Karpas-422 (cell line): ENCODE measurements at regions not wholly inside any gene's neighbourhood (a gene's known extent, or its start where the extent isn't known, plus 50 kb on each side); places are given as distances from the start of the nearest gene placed in this dataset.

Source experiments
- DNase-seq: peaks from one replicate; pipeline ENCODE4 v3.0.0-alpha.2; 2015
- H2AFZ ChIP-seq: fragments of 200-600 bp; sonication (generic); 2 replicates; pipeline ENCODE4 v1.6.1; 2014; ENCODE audit warnings: antibody characterized with exemption, low read length, mixed read lengths
- H3K27ac ChIP-seq: fragments of 200-600 bp; sonication (generic); 2 replicates; pipeline ENCODE4 v1.5.1; 2014; ENCODE audit warnings: mild to moderate bottlenecking, low read length, moderate library complexity
- H3K27me3 ChIP-seq: fragments of 200-600 bp; sonication (generic); 2 replicates; pipeline ENCODE4 v1.6.1; 2014; ENCODE audit warnings: low read length, mixed read lengths
- H3K36me3 ChIP-seq: fragments of 200-600 bp; sonication (generic); 2 replicates; pipeline ENCODE4 v1.6.1; 2014; ENCODE audit warnings: low read length, mixed read lengths; ENCODE audit not compliant: insufficient read depth
- H3K4me1 ChIP-seq: fragments of 200-600 bp; sonication (generic); 2 replicates; pipeline ENCODE4 v1.6.1; 2014; ENCODE audit warnings: mild to moderate bottlenecking, low read length, mixed read lengths
- H3K4me2 ChIP-seq: fragments of 200-600 bp; sonication (generic); 2 replicates; pipeline ENCODE4 v1.6.1; 2014; ENCODE audit warnings: low read length, low read depth, mild to moderate bottlenecking; ENCODE audit not compliant: poor library complexity, severe bottlenecking
- H3K4me3 ChIP-seq: fragments of 200-600 bp; sonication (generic); 2 replicates; pipeline ENCODE4 v1.5.1; 2014; ENCODE audit warnings: mild to moderate bottlenecking, antibody characterized with exemption, low read length, mixed read lengths
- H3K79me2 ChIP-seq: fragments of 200-600 bp; sonication (generic); 2 replicates; pipeline ENCODE4 v1.6.1; 2014; ENCODE audit warnings: mild to moderate bottlenecking, low read length, mixed read lengths
- H3K9ac ChIP-seq: fragments of 200-600 bp; sonication (generic); 2 replicates; pipeline ENCODE4 v1.6.0; 2014; ENCODE audit warnings: low read length
- H3K9me2 ChIP-seq: fragments of 200-600 bp; sonication (generic), shearing (Covaris generic); replicated peaks from 2 replicates; pipeline ENCODE4 v1.6.0; 2014; ENCODE audit warnings: mild to moderate bottlenecking, low read length, moderate library complexity; ENCODE audit not compliant: insufficient read depth
- H3K9me3 ChIP-seq: fragments of 300-700, 200-600 bp; sonication (generic); 2 replicates; pipeline ENCODE4 v1.6.1; 2014; ENCODE audit warnings: low read length, mixed read lengths
- H4K20me1 ChIP-seq: fragments of 200-600 bp; sonication (generic); 2 replicates; pipeline ENCODE4 v1.6.1; 2014; ENCODE audit warnings: mild to moderate bottlenecking, antibody characterized with exemption, low read length, low read depth; ENCODE audit not compliant: insufficient read depth

DNA sequence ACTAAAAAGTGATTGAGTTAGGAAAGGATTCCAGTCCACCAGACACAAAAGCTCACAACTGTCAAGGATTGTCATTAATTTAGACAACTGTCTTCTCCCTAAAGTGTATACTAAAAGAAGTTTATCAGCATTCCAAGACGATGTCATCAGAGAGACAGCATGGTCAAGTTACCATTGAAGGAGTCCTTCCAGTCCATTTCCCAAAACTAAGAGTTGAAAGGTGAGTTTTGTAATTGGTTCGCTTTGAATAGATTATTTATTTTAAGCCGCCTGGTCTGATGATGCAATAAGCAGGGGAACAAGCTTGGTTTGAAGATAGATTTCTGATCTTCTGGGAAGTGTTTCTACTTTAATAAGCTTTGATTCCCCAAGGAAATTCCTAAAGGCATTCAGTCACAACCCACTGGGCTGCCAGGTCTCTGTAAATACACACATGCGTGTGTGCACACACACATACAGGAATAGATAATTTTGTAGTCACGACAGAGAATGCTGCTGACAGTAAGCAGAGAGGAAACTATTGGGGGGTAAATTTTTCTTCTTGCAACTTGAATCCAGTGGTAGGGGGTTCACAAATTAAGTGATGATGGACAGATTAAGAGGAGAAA lies 234.8 kb downstream of the PIK3R1 start:
- no peak overlapping the region for H2AFZ ChIP-seq
- H3K4me1 ChIP-seq = no peaks in the 10 kb centered on the region
- H4K20me1 ChIP-seq = no peaks in the 10 kb centered on the region
- no peaks in the 10 kb centered on the region for H3K9me2 ChIP-seq
- no peak overlapping the region for H3K9ac ChIP-seq
- H3K27me3 ChIP-seq = no peaks in the 10 kb centered on the region
- no peak overlapping the region for H3K4me3 ChIP-seq
- no peak overlapping the region for H3K27ac ChIP-seq
- H3K9me3 ChIP-seq = no peaks in the 10 kb centered on the region
- H3K36me3 ChIP-seq = no peaks in the 10 kb centered on the region
- H3K79me2 ChIP-seq = no peaks in the 10 kb centered on the region
- H3K4me2 ChIP-seq = no peak overlapping the region
- no peak for DNase-seq

- no peak overlapping the region for H2AFZ ChIP-seq
- H3K27me3 ChIP-seq = no peaks in the 10 kb centered on the region
- no peak overlapping the region for H3K4me3 ChIP-seq
- H3K4me2 ChIP-seq = no peak overlapping the region
- no peak for DNase-seq
- no peaks in the 10 kb centered on the region for H3K79me2 ChIP-seq
- no peaks in the 10 kb centered on the region for H3K4me1 ChIP-seq
- H4K20me1 ChIP-seq = no peaks in the 10 kb centered on the region
- H3K9me3 ChIP-seq = no peaks in the 10 kb centered on the region
- H3K36me3 ChIP-seq = no peaks in the 10 kb centered on the region
- no peak overlapping the region for H3K9ac ChIP-seq
- H3K9me2 ChIP-seq = no peaks in the 10 kb centered on the region
- H3K27ac ChIP-seq = no peak overlapping the region
These were observed 236.7 kb downstream of the PIK3R1 start for GRCh38 chr5:68452286-68452685.

GRCh38 chr5:68454172-68454571 lies 238.6 kb downstream of the PIK3R1 start:
- no peaks in the 10 kb centered on the region for H3K36me3 ChIP-seq
- H3K4me3 ChIP-seq = no peak overlapping the region
- no peak overlapping the region for H2AFZ ChIP-seq
- H3K27ac ChIP-seq = no peak overlapping the region
- H3K79me2 ChIP-seq = no peaks in the 10 kb centered on the region
- no peak for DNase-seq
- H3K9me2 ChIP-seq = no peaks in the 10 kb centered on the region
- H4K20me1 ChIP-seq = no peaks in the 10 kb centered on the region
- H3K9ac ChIP-seq = no peak overlapping the region
- no peaks in the 10 kb centered on the region for H3K9me3 ChIP-seq
- no peaks in the 10 kb centered on the region for H3K27me3 ChIP-seq
- no peak overlapping the region for H3K4me2 ChIP-seq
- H3K4me1 ChIP-seq = no peaks in the 10 kb centered on the region

DNA sequence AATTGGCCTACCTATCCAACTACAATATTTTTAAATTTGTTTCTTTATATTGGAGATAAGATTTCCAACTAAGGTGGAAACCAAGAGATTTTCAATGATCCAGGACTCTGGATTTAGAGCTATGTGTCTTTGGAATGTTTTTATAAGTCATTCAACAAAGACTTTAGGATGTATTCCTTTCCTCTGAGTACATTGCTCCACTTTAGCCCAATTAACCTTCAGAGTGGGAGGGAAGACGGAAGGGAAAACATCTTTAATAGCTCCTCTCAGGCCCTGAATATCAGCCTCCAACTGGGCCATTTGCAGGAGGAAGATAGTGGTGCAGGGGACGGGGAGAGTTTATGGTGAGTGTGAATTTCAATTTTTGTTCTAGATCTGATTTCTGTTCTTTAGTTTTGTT lies 239.2 kb downstream of the PIK3R1 start:
- H3K4me2 ChIP-seq = no peak overlapping the region
- no peaks in the 10 kb centered on the region for H4K20me1 ChIP-seq
- H3K9me2 ChIP-seq = no peaks in the 10 kb centered on the region
- no peak overlapping the region for H3K9ac ChIP-seq
- H2AFZ ChIP-seq = no peak overlapping the region
- no peak for DNase-seq
- H3K27ac ChIP-seq = no peak overlapping the region
- H3K79me2 ChIP-seq = no peaks in the 10 kb centered on the region
- H3K4me3 ChIP-seq = no peak overlapping the region
- no peaks in the 10 kb centered on the region for H3K36me3 ChIP-seq
- H3K9me3 ChIP-seq = no peaks in the 10 kb centered on the region
- H3K4me1 ChIP-seq = no peaks in the 10 kb centered on the region
- no peaks in the 10 kb centered on the region for H3K27me3 ChIP-seq

DNA sequence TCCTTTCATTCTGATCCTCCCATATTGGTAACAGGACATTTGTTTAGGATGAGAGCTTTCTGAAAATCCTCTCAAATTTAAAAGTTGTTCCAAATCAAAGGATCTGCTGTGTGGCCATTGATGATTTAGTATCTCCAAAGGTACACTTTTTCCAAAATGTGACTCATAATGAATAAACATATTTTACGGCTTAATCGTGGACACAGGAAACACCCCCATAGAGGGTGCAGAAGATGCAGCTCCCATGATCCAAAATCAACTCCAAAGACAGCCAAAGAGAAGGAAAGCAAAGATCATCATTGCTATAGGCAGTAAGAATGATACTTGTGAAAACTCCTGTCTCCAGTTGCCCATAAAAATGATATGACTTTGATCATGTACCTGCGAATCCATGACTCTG lies 239.7 kb downstream of the PIK3R1 start:
- no peak for DNase-seq
- H3K9ac ChIP-seq = no peak overlapping the region
- H3K4me2 ChIP-seq = no peak overlapping the region
- H3K79me2 ChIP-seq = no peaks in the 10 kb centered on the region
- H2AFZ ChIP-seq = no peak overlapping the region
- H4K20me1 ChIP-seq = no peaks in the 10 kb centered on the region
- no peak overlapping the region for H3K27ac ChIP-seq
- no peaks in the 10 kb centered on the region for H3K9me2 ChIP-seq
- H3K9me3 ChIP-seq = no peaks in the 10 kb centered on the region
- no peaks in the 10 kb centered on the region for H3K27me3 ChIP-seq
- H3K4me1 ChIP-seq = no peaks in the 10 kb centered on the region
- no peak overlapping the region for H3K4me3 ChIP-seq
- H3K36me3 ChIP-seq = no peaks in the 10 kb centered on the region

- Histone ChIP-seq H3K79me2 (no peaks in the 10 kb centered on the region), H3K27ac (no peak overlapping the region), H3K4me2 (no peak overlapping the region), H2AFZ (no peak overlapping the region), H3K9ac (no peak overlapping the region), H3K4me1 (no peaks in the 10 kb centered on the region), H3K27me3 (no peaks in the 10 kb centered on the region), H3K36me3 (no peaks in the 10 kb centered on the region), H4K20me1 (no peaks in the 10 kb centered on the region), H3K9me3 (no peaks in the 10 kb centered on the region), H3K4me3 (no peak overlapping the region), H3K9me2 (no peaks in the 10 kb centered on the region)
- no peak for DNase-seq
These were observed 241.2 kb downstream of the PIK3R1 start for GRCh38 chr5:68456756-68457217.

GRCh38 chr5:68457285-68457684 lies 241.7 kb downstream of the PIK3R1 start:
- Histone ChIP-seq H3K79me2 (no peaks in the 10 kb centered on the region), H3K4me3 (no peak overlapping the region), H3K4me2 (no peak overlapping the region)

GRCh38 chr5:68458416-68459021 lies 243.0 kb downstream of the PIK3R1 start:
- Histone ChIP-seq H3K79me2 (no peaks in the 10 kb centered on the region), H3K4me1 (no peaks in the 10 kb centered on the region), H3K9ac (no peak overlapping the region), H2AFZ (no peak overlapping the region), H3K9me3 (no peaks in the 10 kb centered on the region), H4K20me1 (no peaks in the 10 kb centered on the region), H3K4me2 (no peak overlapping the region), H3K9me2 (no peaks in the 10 kb centered on the region), H3K27ac (no peak overlapping the region), H3K27me3 (no peaks in the 10 kb centered on the region), H3K4me3 (no peak overlapping the region), H3K36me3 (no peaks in the 10 kb centered on the region)
- DNase-seq = no peak

More at GRCh38 chr5:68457285-68457684, 241.7 kb downstream of the PIK3R1 start:
- no peaks in the 10 kb centered on the region for H3K36me3 ChIP-seq
- no peak overlapping the region for H3K27ac ChIP-seq
- H3K9ac ChIP-seq = no peak overlapping the region
- H3K9me2 ChIP-seq = no peaks in the 10 kb centered on the region
- H3K4me1 ChIP-seq = no peaks in the 10 kb centered on the region
- no peaks in the 10 kb centered on the region for H3K27me3 ChIP-seq
- H3K9me3 ChIP-seq = no peaks in the 10 kb centered on the region
- no peak overlapping the region for H2AFZ ChIP-seq
- no peaks in the 10 kb centered on the region for H4K20me1 ChIP-seq
- DNase-seq = no peak
